BJ (cell line): ENCODE measurements at regions not wholly inside any gene's neighbourhood (a gene's known extent, or its start where the extent isn't known, plus 50 kb on each side); places are given as distances from the start of the nearest gene placed in this dataset.

Source experiments
- CTCF ChIA-PET: fragments of 350-600 bp; formaldehyde crosslinking; extraction: SDS; loops from one replicate; lab custom pipeline; 2021; ENCODE audit warnings: antibody characterized with exemption, inconsistent platforms; lab: Yijun Ruan, JAX
- POLR2A ChIA-PET: fragments of 300-600 bp; sonication (Branson Sonifier 250); formaldehyde crosslinking; extraction: SDS; loops from one replicate; lab custom pipeline; 2021; ENCODE audit warnings: antibody characterized with exemption; lab: Charles Lee
- DNase-seq: peaks from one replicate; pipeline ENCODE4 v3.0.0-alpha.2; 2011; ENCODE audit warnings: low read depth
- H3K27me3 ChIP-seq: 2 replicates; pipeline ENCODE4 v1.6.0; 2011; ENCODE audit warnings: low read length; ENCODE audit not compliant: control insufficient read depth, insufficient read depth
- H3K36me3 ChIP-seq: 2 replicates; pipeline ENCODE4 v1.5.1; 2011; ENCODE audit warnings: low read length; ENCODE audit not compliant: control insufficient read depth, insufficient read depth
- H3K4me3 ChIP-seq: 2 replicates; pipeline ENCODE4 v1.5.1; 2011; ENCODE audit warnings: low read depth, mild to moderate bottlenecking, control low read depth, low read length
- TF ChIP-seq, protein P1 (sequence below): IDR thresholded peaks from 2 replicates; pipeline ENCODE4 v1.5.1; 2011; ENCODE audit warnings: low read depth, mild to moderate bottlenecking, control low read depth, inconsistent platforms, low read length, moderate library complexity; ENCODE audit not compliant: insufficient read depth

DNA sequence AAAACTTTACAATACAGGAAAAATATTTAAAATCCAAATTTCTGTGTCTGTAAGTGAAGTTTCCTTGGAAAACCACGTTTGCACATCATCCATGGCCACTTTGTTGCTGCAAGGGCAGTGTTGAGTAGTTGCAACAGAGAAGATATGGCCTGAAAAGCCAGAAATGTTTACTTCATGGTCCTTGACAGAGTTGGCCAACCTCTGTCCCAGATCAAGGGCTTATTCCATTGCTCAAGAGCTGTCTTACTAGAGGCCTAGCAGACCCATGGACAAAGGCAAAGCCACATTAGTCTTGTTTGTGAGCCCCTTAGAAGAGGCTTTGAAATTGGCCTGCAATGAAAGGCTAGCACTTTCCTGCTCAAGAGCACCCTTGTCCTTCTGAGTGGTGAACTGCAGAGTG lies 119.4 kb downstream of the GAS1 start:
- ChIA-PET POLR2A (no interaction called here), CTCF (interaction anchor here (1.4 kb wide), 1 partner anchor 22 kb away, joined by 3 read pairs; no protein-coding TSS in a partner anchor)
- DNase-seq: no peak

DNA sequence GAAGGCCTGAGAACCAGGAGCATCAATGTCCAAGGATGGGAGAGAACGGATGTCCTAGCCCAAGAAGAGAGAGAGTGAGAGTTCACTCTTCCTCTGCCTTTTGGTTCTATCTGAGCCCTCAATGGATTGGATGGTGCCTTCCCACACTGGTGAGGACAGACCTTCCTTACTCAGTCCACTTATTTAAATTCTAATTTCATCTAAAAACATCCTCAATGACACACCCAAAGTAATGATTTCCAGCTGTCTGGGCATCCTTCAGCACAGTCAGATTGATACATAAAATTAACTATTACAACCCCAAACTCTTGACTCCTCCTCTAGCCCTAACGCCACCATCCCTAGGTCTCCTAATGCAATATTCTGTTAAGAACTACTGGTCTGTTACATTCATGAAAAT lies 122.0 kb downstream of the GAS1 start:
- TF ChIP-seq, protein P1, sequence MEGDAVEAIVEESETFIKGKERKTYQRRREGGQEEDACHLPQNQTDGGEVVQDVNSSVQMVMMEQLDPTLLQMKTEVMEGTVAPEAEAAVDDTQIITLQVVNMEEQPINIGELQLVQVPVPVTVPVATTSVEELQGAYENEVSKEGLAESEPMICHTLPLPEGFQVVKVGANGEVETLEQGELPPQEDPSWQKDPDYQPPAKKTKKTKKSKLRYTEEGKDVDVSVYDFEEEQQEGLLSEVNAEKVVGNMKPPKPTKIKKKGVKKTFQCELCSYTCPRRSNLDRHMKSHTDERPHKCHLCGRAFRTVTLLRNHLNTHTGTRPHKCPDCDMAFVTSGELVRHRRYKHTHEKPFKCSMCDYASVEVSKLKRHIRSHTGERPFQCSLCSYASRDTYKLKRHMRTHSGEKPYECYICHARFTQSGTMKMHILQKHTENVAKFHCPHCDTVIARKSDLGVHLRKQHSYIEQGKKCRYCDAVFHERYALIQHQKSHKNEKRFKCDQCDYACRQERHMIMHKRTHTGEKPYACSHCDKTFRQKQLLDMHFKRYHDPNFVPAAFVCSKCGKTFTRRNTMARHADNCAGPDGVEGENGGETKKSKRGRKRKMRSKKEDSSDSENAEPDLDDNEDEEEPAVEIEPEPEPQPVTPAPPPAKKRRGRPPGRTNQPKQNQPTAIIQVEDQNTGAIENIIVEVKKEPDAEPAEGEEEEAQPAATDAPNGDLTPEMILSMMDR: no peak
- H3K27me3 ChIP-seq: 0 out of 2 replicates have a peak, but pooled peaks cover 4% of the 10 kb centered on the region
- no peak for DNase-seq
- ChIA-PET POLR2A (no interaction called here), CTCF (no interaction called here)
- H3K4me3 ChIP-seq: no peak overlapping the region
- H3K36me3 ChIP-seq: no peaks in the 10 kb centered on the region

More for the DNA sequence above, 119.4 kb downstream of the GAS1 start:
- Histone ChIP-seq H3K36me3 (no peaks in the 10 kb centered on the region), H3K27me3 (0 out of 2 replicates have a peak, but pooled peaks cover 3% of the 10 kb centered on the region), H3K4me3 (no peak overlapping the region)
- TF ChIP-seq, protein P1: no peak

DNA sequence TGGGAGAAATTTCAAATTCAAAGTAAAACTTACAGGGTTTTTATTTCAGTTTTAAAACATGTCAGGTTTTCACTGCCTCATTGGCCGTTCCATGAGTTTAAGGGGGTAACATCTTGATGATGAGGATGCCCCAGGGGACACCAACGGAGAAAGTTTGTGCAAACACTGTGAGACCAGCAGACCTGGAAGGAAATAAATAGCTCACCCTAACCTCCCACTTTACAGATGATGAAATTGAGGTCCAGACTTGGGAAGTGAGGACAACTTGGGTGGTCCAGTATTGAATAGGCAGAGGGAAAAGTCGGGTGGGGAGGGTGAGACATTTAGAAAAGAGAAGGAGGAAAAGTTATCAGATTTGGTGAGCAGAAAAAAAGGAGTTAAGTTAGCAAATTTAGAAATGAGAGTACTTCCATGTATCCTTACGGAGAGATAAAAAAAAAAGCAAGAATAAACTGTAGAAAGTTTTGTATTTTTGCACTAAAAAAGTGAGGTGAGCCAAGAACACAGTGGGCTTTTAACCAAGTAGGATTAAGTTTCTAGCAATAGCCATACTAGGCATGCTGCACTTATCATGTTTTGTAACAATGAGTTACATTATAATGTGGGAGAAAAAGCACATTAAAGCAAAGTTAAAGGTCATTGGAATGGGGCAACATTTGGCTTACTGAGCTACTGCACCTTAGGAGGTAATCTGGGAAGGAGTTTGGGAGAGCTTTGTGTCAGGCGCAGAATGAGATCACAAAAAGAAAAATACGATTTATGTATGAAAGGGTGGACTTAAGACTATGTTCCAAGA lies 125.1 kb downstream of the GAS1 start:
- Histone ChIP-seq H3K27me3 (0 out of 2 replicates have a peak, but pooled peaks cover 4% of the 10 kb centered on the region), H3K4me3 (no peak overlapping the region), H3K36me3 (no peaks in the 10 kb centered on the region)
- TF ChIP-seq, protein P1: no peak
- ChIA-PET CTCF (interaction anchor here (1.0 kb wide), 1 partner anchor 11 kb away, joined by 3 read pairs; no protein-coding TSS in a partner anchor), POLR2A (no interaction called here)
- DNase-seq: no peak

DNA sequence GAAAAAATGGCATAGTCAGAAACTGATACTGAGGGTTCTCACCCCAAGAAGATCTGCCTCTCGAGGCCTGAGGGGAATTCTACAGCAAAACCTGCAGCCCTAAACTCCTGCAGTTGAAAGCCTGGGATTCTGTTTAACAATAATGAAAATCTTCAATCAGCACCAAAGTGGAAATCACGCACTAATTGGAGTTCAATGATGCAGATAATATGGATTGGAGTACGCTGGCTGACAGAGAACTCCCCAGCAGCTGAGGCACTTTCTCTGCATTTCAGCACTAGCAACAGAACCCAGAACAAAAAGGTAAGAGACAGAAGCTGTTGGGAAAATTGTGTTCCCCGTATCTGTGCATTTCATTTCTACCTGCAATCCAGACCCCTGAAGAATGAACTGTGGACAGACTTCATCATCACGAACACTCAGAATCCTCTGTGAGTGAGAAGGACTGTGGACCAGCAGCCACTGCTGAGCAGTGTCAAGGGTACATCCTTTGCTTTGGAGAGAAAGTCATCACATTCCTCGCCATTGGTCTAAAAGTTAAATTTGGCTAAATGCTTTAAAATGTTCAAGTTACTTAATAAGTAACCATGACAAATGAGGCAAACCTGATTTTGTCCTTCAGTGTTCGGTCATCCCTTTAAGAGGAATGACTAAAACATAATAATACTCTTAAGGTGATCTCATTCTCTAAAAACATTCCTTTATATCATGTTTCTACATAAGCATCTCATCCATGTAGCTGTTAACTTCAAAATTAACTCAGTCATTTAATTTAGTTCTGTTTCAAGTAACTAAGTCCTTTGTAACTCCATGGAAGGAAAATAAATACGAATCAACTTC lies 126.1 kb downstream of the GAS1 start:
- ChIA-PET POLR2A (no interaction called here), CTCF (no interaction called here)
- TF ChIP-seq, protein P1: no peak

DNA sequence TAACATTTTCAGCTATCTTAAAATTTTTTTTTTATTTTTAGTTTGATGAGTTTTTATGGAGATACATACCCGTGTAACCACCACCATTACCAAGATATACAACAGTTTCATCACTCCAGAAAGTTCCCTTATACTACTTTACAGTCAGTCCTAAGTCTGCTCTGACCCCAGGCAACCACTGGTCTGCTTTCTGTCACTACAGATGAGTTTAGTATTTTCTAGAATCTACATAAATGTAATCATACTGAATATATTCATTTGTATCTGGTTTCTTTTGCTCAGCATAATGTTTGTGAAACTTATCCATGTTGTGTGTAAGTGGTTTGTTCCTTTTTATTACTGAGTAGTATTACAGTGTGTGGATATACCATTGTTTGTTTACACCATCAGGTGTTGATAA lies 127.8 kb downstream of the GAS1 start:
- DNase-seq: no peak
- ChIA-PET CTCF (interaction anchor here (0.8 kb wide), 1 partner anchor 17 kb away, joined by 3 read pairs; no protein-coding TSS in a partner anchor), POLR2A (no interaction called here)
- Histone ChIP-seq H3K36me3 (no peaks in the 10 kb centered on the region), H3K27me3 (0 out of 2 replicates have a peak, but pooled peaks cover 4% of the 10 kb centered on the region), H3K4me3 (no peak overlapping the region)
- TF ChIP-seq, protein P1: no peak

More for the DNA sequence above, 126.1 kb downstream of the GAS1 start:
- no peak overlapping the region for H3K4me3 ChIP-seq
- 0 out of 2 replicates have a peak, but pooled peaks cover 4% of the 10 kb centered on the region for H3K27me3 ChIP-seq
- no peaks in the 10 kb centered on the region for H3K36me3 ChIP-seq
- no peak for DNase-seq
